SK-N-SH (cell line): ENCODE measurements at regions not wholly inside any gene's neighbourhood (a gene's known extent, or its start where the extent isn't known, plus 50 kb on each side); places are given as distances from the start of the nearest gene placed in this dataset.

Experiments used
- CTCF ChIA-PET: fragments of 300-600, 350-600 bp; formaldehyde crosslinking; extraction: SDS; loops from one replicate; lab custom pipeline; 2021; lab: Yijun Ruan, JAX
- POLR2A ChIA-PET: fragments of 350-600 bp; sonication (Branson Sonifier 250); formaldehyde crosslinking; extraction: SDS; loops from one replicate; lab custom pipeline; 2020; ENCODE audit warnings: antibody characterized with exemption, inconsistent platforms; lab: Yijun Ruan, JAX
- DNase-seq: peaks from one replicate; pipeline ENCODE4 v3.0.0; 2012
- H2AFZ ChIP-seq: fragments of 200-600 bp; sonication (generic); 2 replicates; pipeline ENCODE4 v1.8.1; 2016; ENCODE audit warnings: antibody characterized with exemption, mild to moderate bottlenecking, low read depth
- H3F3A ChIP-seq: fragments of 200-600 bp; sonication (generic); replicated peaks from 2 replicates; pipeline ENCODE3; 2016; ENCODE audit warnings: antibody characterized with exemption, mild to moderate bottlenecking; ENCODE audit not compliant: insufficient read depth
- H3K27ac ChIP-seq, 2 experiments: fragments of 200-500 bp in 1 of 2; fragments of 200-600 bp in 1 of 2; sonication (Bioruptor generic) in 1 of 2; sonication (generic), shearing (Covaris generic) in 1 of 2; 2 replicates each; pipeline versions ENCODE4 v1.5.1 to v1.6.1; 2014 to 2016; ENCODE audit warnings: low read depth in 2 of 2, inconsistent platforms in 1 of 2, low read length in 1 of 2, mild to moderate bottlenecking in 1 of 2, mixed read lengths in 1 of 2
- H3K27me3 ChIP-seq: fragments of 200-600 bp; sonication (generic), shearing (Covaris generic); 2 replicates; pipeline ENCODE4 v1.6.1; 2016; ENCODE audit warnings: mixed run types; ENCODE audit not compliant: insufficient read depth
- H3K36me3 ChIP-seq, 2 experiments: fragments of 200-500 bp in 1 of 2; fragments of 200-600 bp in 1 of 2; sonication (Bioruptor generic) in 1 of 2; sonication (generic) in 1 of 2; replicated peaks in 1 of 2; 2 replicates each; pipeline versions ENCODE3 to v1.5.1; 2014 to 2016; ENCODE audit warnings: low read length in 1 of 2, mild to moderate bottlenecking in 1 of 2; ENCODE audit not compliant: insufficient read depth in 2 of 2, control insufficient read depth in 1 of 2
- H3K4me1 ChIP-seq, 2 experiments: fragments of 200-500 bp in 1 of 2; fragments of 200-600 bp in 1 of 2; sonication (Bioruptor generic) in 1 of 2; sonication (generic), shearing (Covaris generic) in 1 of 2; 2 replicates each; pipeline versions ENCODE4 v1.5.1 to v1.6.1; 2014 to 2016; ENCODE audit warnings: low read depth in 1 of 2, low read length in 1 of 2, mixed run types in 1 of 2; ENCODE audit not compliant: insufficient read depth in 2 of 2, control insufficient read depth in 1 of 2
- H3K4me2 ChIP-seq: fragments of 200-600 bp; sonication (generic), shearing (Covaris generic); 2 replicates; pipeline ENCODE4 v1.6.1; 2017; ENCODE audit warnings: mixed run types
- H3K4me3 ChIP-seq, 2 experiments: fragments of 200-500 bp in 1 of 2; fragments of 200-600 bp in 1 of 2; sonication (Bioruptor generic) in 1 of 2; sonication (generic), shearing (Covaris generic) in 1 of 2; 2 replicates each; pipeline versions ENCODE4 v1.5.1 to v1.8.1; 2014 to 2016; ENCODE audit warnings: low read depth in 2 of 2, inconsistent platforms in 1 of 2, low read length in 1 of 2, mild to moderate bottlenecking in 1 of 2, mixed read lengths in 1 of 2, moderate library complexity in 1 of 2
- H3K79me2 ChIP-seq: fragments of 200-600 bp; sonication (generic); 2 replicates; pipeline ENCODE4 v1.8.1; 2017; ENCODE audit warnings: mild to moderate bottlenecking; ENCODE audit not compliant: insufficient read depth
- H3K9ac ChIP-seq: fragments of 200-600 bp; sonication (generic); 2 replicates; pipeline ENCODE4 v1.6.1; 2017; ENCODE audit warnings: mixed run types
- H3K9me2 ChIP-seq: fragments of 200-600 bp; sonication (generic); 2 replicates; pipeline ENCODE4 v1.6.1; 2017; ENCODE audit warnings: mixed run types
- H3K9me3 ChIP-seq: fragments of 200-600 bp; sonication (generic); 2 replicates; pipeline ENCODE4 v1.6.1; 2017; ENCODE audit warnings: mixed run types, mild to moderate bottlenecking, moderate library complexity
- H4K20me1 ChIP-seq: fragments of 200-600 bp; sonication (generic); 2 replicates; pipeline ENCODE4 v1.6.1; 2017; ENCODE audit warnings: mild to moderate bottlenecking, mixed run types; ENCODE audit not compliant: insufficient read depth
- EZH2phosphoT487 ChIP-seq: fragments of 200-600 bp; sonication (generic); IDR thresholded peaks from 2 replicates; pipeline ENCODE4 v1.6.1; 2017; ENCODE audit warnings: low read depth, mixed run types, mild to moderate bottlenecking, antibody characterized with exemption, moderate library complexity, borderline replicate concordance
- GABPA ChIP-seq: IDR thresholded peaks from 2 replicates; pipeline ENCODE4 v1.4.0; 2012; ENCODE audit warnings: low read depth, mild to moderate bottlenecking
- MEF2A ChIP-seq: IDR thresholded peaks from 2 replicates; pipeline ENCODE4 v1.4.0; 2012; ENCODE audit warnings: low read depth, borderline replicate concordance
- NFIC ChIP-seq: IDR thresholded peaks from 2 replicates; pipeline ENCODE4 v1.4.0; 2012; ENCODE audit warnings: borderline replicate concordance
- NRF1 ChIP-seq: IDR thresholded peaks from 2 replicates; pipeline ENCODE4 v1.6.1; 2012; ENCODE audit warnings: low read depth, mild to moderate bottlenecking, low read length
- RXRA ChIP-seq: IDR thresholded peaks from 2 replicates; pipeline ENCODE4 v1.4.0; 2012; ENCODE audit warnings: low read depth, mild to moderate bottlenecking, borderline replicate concordance
- SIN3A ChIP-seq: IDR thresholded peaks from 2 replicates; pipeline ENCODE4 v1.6.1; 2012; ENCODE audit warnings: low read depth, mild to moderate bottlenecking, low read length, moderate library complexity, borderline replicate concordance
- TCF12 ChIP-seq: IDR thresholded peaks from 2 replicates; pipeline ENCODE4 v1.4.0; 2012
- WGBS: methylation state at CpG from one replicate; pipeline ENCODE4 v1.1.6; 2017; ENCODE audit warnings: low lambda C conversion rate; 5-methylcytosine and 5-hydroxymethylcytosine counted together
- TF ChIP-seq, protein P1 (sequence below): IDR thresholded peaks from 2 replicates; pipeline ENCODE4; 2012
- TF ChIP-seq, protein P2 (sequence below): fragments of 200-600 bp; sonication (generic); IDR thresholded peaks from 2 replicates; pipeline ENCODE4 v1.6.1; 2017; ENCODE audit warnings: antibody characterized with exemption, mild to moderate bottlenecking, moderate library complexity
- TF ChIP-seq, protein P3 (sequence below): IDR thresholded peaks from 2 replicates; pipeline ENCODE4 v1.4.0; 2012; ENCODE audit warnings: low read depth, borderline replicate concordance

DNA sequence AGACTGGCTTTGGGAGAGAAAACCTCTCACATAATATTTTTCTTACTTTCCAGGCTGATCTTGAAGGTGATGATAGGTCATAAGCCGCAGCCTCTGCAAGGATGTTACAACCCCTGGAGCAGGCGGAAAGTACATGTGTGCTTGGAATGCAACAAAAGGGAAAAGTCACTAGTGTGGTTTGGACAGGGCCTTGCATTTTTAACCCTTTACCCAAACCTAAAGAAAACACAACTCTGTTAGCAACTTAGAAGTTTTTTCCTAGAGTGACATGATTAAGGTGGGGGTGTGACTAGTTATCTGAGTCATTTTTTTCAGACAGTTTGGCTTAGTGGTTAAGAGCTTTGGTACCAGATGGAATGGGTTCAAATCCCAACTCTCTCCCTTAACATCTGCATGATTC lies 97.0 kb downstream of the TMEM30B start (continued):
- peak; percentile 76; the same call in 1 of the 2 replicates for TF ChIP-seq RXRA
- TF ChIP-seq, protein P1, sequence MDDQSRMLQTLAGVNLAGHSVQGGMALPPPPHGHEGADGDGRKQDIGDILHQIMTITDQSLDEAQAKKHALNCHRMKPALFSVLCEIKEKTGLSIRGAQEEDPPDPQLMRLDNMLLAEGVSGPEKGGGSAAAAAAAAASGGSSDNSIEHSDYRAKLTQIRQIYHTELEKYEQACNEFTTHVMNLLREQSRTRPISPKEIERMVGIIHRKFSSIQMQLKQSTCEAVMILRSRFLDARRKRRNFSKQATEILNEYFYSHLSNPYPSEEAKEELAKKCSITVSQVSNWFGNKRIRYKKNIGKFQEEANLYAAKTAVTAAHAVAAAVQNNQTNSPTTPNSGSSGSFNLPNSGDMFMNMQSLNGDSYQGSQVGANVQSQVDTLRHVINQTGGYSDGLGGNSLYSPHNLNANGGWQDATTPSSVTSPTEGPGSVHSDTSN, result peak; percentile 72
- TF ChIP-seq, protein P2, sequence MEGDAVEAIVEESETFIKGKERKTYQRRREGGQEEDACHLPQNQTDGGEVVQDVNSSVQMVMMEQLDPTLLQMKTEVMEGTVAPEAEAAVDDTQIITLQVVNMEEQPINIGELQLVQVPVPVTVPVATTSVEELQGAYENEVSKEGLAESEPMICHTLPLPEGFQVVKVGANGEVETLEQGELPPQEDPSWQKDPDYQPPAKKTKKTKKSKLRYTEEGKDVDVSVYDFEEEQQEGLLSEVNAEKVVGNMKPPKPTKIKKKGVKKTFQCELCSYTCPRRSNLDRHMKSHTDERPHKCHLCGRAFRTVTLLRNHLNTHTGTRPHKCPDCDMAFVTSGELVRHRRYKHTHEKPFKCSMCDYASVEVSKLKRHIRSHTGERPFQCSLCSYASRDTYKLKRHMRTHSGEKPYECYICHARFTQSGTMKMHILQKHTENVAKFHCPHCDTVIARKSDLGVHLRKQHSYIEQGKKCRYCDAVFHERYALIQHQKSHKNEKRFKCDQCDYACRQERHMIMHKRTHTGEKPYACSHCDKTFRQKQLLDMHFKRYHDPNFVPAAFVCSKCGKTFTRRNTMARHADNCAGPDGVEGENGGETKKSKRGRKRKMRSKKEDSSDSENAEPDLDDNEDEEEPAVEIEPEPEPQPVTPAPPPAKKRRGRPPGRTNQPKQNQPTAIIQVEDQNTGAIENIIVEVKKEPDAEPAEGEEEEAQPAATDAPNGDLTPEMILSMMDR, result no peak
- TF ChIP-seq, protein P3, sequence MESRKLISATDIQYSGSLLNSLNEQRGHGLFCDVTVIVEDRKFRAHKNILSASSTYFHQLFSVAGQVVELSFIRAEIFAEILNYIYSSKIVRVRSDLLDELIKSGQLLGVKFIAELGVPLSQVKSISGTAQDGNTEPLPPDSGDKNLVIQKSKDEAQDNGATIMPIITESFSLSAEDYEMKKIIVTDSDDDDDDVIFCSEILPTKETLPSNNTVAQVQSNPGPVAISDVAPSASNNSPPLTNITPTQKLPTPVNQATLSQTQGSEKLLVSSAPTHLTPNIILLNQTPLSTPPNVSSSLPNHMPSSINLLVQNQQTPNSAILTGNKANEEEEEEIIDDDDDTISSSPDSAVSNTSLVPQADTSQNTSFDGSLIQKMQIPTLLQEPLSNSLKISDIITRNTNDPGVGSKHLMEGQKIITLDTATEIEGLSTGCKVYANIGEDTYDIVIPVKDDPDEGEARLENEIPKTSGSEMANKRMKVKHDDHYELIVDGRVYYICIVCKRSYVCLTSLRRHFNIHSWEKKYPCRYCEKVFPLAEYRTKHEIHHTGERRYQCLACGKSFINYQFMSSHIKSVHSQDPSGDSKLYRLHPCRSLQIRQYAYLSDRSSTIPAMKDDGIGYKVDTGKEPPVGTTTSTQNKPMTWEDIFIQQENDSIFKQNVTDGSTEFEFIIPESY, result no peak
- no peak for TF ChIP-seq SIN3A
- no peak for TF ChIP-seq MEF2A
- TF ChIP-seq GABPA, result no peak
- TF ChIP-seq, all 33 proteins: peak for 10

DNA sequence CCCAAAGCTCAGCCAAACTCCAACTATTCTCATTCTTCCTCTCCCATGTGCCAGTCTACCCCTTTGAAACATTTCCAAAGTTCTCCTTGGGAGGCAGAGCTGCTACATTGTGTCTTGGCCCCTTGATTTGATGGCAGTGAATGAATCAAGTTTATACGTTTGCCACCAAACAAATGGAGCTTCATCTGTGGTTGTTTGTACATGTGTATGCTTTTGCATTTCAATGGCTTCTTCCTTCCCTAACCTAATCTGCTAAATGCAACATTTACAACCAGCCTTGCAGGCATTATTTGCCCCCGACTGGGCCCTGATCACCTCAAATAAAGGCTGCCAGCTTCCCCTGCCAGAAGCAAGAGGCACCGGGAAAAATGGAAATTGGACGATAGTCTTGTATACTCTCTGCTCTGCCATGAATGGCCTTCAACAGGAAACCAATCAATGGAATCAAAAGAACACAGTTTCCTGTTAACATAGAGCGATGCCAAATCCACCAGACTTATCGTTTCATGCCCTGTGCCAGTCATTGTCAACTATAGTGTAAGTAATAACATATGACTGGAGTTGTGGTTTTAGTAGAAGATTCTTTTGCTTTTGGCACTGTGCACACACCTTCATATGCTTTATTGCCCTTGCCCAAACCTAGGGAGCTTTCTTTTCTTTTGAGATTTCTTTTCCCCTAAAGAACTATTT lies 97.8 kb downstream of the TMEM30B start:
- Histone ChIP-seq H3K4me2 (no peak overlapping the region), H3F3A (peaks cover 43% of the 10 kb centered on the region), H3K4me3 (no peak overlapping the region), H3K9me3 (no peaks in the 10 kb centered on the region), H3K9ac (no peak overlapping the region), H3K36me3 (no peaks in the 10 kb centered on the region), H3K27me3 (no peaks in the 10 kb centered on the region), H3K4me1 (peaks cover 4 to 46% of the 10 kb centered on the region in 2 experiments; a peak in 3 of 4 replicates), H4K20me1 (no peaks in the 10 kb centered on the region), H2AFZ (peak overlapping the region; percentile 66; the same call in 1 of the 2 replicates), H3K79me2 (no peaks in the 10 kb centered on the region), H3K9me2 (no peaks in the 10 kb centered on the region), H3K27ac (peak overlapping the region in 1 of 2 experiments; percentile 76; a peak in 2 of 4 replicates)
- TF ChIP-seq EZH2phosphoT487 (no peak), TCF12 (peak; percentile 47), NRF1 (no peak), SIN3A (no peak), NFIC (peak; percentile 50; the same call in 1 of the 2 replicates)
- TF ChIP-seq, protein P1, result peak; percentile 54
- POLR2A ChIA-PET, result no interaction called here
- CTCF ChIA-PET, result no interaction called here
- 85% methylated on average over 6 of the region's 6 CpGs for WGBS
- no peak for DNase-seq
